Endothelial cell of umbilical vein (primary cell): ENCODE measurements at regions not wholly inside any gene's neighbourhood (a gene's known extent, or its start where the extent isn't known, plus 50 kb on each side); places are given as distances from the start of the nearest gene placed in this dataset.

ENCODE experiments used
- BruUV-seq: library from RNA; stranded (reverse); fragments of 400-500 nt; replicated peaks from 2 replicates; lab custom pipeline; 2021; lab: Mats Ljungman, UMichigan
- CTCF ChIA-PET: fragments of 300-600, 350-600 bp; sonication (Branson Sonifier 250); formaldehyde crosslinking; loops from one replicate; lab custom pipeline; 2021; ENCODE audit warnings: antibody characterized with exemption, inconsistent platforms; lab: Charles Lee
- POLR2A ChIA-PET: fragments of 300-600, 350-600 bp; sonication (Branson Sonifier 250); formaldehyde crosslinking; loops from one replicate; lab custom pipeline; 2021; ENCODE audit warnings: antibody characterized with exemption, inconsistent platforms; lab: Charles Lee
- DNase-seq: peaks from one replicate; pipeline ENCODE4 v3.0.0-alpha.2; 2011; ENCODE audit warnings: low read depth, low spot score
- FAIRE-seq: peaks from 2 replicates; lab custom pipeline; 2011; peaks lifted over from hg19 to GRCh38; lab: Jason Lieb, UNC
- H2AFZ ChIP-seq: 2 replicates; pipeline ENCODE4 v1.6.0; 2012; ENCODE audit warnings: low read depth, low read length, control low read depth, inconsistent platforms
- H3K27ac ChIP-seq: 2 replicates; pipeline ENCODE4 v1.5.1; 2011; ENCODE audit warnings: low read depth, mild to moderate bottlenecking, control low read depth, low read length, moderate library complexity; ENCODE audit not compliant: insufficient read depth
- H3K27me3 ChIP-seq, 2 experiments: 2 replicates each; pipeline versions ENCODE4 v1.6.0 to v1.6.1; 2011; ENCODE audit warnings: low read length in 2 of 2, mixed read lengths in 1 of 2; ENCODE audit not compliant: control insufficient read depth in 2 of 2, insufficient read depth in 2 of 2
- H3K36me3 ChIP-seq, 2 experiments: 2 replicates in 1 of 2; 3 replicates in 1 of 2; pipeline ENCODE4 v1.5.1; 2011; ENCODE audit warnings: low read length in 2 of 2, mild to moderate bottlenecking in 1 of 2, moderate library complexity in 1 of 2; ENCODE audit not compliant: control insufficient read depth in 2 of 2, insufficient read depth in 2 of 2; ENCODE audit errors: extremely low read depth in 1 of 2
- H3K4me1 ChIP-seq: 3 replicates; pipeline ENCODE4 v1.5.1; 2011; ENCODE audit warnings: mild to moderate bottlenecking, low read length; ENCODE audit not compliant: control insufficient read depth, insufficient read depth; ENCODE audit errors: extremely low read depth
- H3K4me2 ChIP-seq: 2 replicates; pipeline ENCODE4 v1.6.1; 2011; ENCODE audit warnings: low read length, control low read depth, mixed read lengths; ENCODE audit not compliant: insufficient read depth
- H3K4me3 ChIP-seq, 3 experiments: fragments of 200-600 bp in 1 of 3; sonication (generic), shearing (Covaris generic) in 1 of 3; replicated peaks in 1 of 3; 2 replicates each; pipeline ENCODE4 v1.5.1; 2011 to 2016; ENCODE audit warnings: control low read depth in 3 of 3, low read length in 3 of 3, mild to moderate bottlenecking in 2 of 3, inconsistent platforms in 1 of 3, low read depth in 1 of 3, moderate library complexity in 1 of 3; ENCODE audit not compliant: insufficient read depth in 1 of 3
- H3K79me2 ChIP-seq: 2 replicates; pipeline ENCODE4 v1.6.0; 2012; ENCODE audit warnings: low read length, inconsistent platforms; ENCODE audit not compliant: control insufficient read depth, insufficient read depth
- H3K9ac ChIP-seq: replicated peaks from 2 replicates; pipeline ENCODE3; 2011; ENCODE audit warnings: low read length, control low read depth; ENCODE audit not compliant: insufficient read depth; ENCODE audit errors: extremely low read depth
- H3K9me1 ChIP-seq: replicated peaks from 3 replicates; pipeline ENCODE4 v1.6.0; 2011; ENCODE audit warnings: mild to moderate bottlenecking, low read length; ENCODE audit not compliant: control insufficient read depth, insufficient read depth; ENCODE audit errors: extremely low read depth
- H3K9me3 ChIP-seq: replicated peaks from 2 replicates; pipeline ENCODE4 v1.5.1; 2012; ENCODE audit warnings: low read length, inconsistent platforms; ENCODE audit not compliant: control insufficient read depth, insufficient read depth
- H4K20me1 ChIP-seq: replicated peaks from 2 replicates; pipeline ENCODE3; 2011; ENCODE audit warnings: mild to moderate bottlenecking, low read length; ENCODE audit not compliant: control insufficient read depth, insufficient read depth; ENCODE audit errors: extremely low read depth
- CTCF ChIP-seq, 2 donors: IDR thresholded peaks; 1 replicate in 1 of 2; 2 replicates in 1 of 2; pipeline ENCODE4 v1.5.1; 2011; ENCODE audit warnings: low read length in 2 of 2, mild to moderate bottlenecking in 2 of 2, moderate library complexity in 2 of 2, control low read depth in 1 of 2, inconsistent platforms in 1 of 2, low read depth in 1 of 2; ENCODE audit not compliant: insufficient read depth in 1 of 2; ENCODE audit errors: extremely low read depth in 1 of 2
- EZH2 ChIP-seq: IDR thresholded peaks from 2 replicates; pipeline ENCODE4 v1.6.1; 2012; ENCODE audit warnings: borderline replicate concordance, low read depth, mild to moderate bottlenecking, moderate library complexity, low read length, inconsistent platforms; ENCODE audit not compliant: severe bottlenecking
- FOS ChIP-seq: IDR thresholded peaks from 2 replicates; pipeline ENCODE4 v1.6.1; 2011; ENCODE audit warnings: mild to moderate bottlenecking, low read length, moderate library complexity, borderline replicate concordance; ENCODE audit not compliant: insufficient read depth
- GATA2 ChIP-seq: IDR thresholded peaks from 2 replicates; pipeline ENCODE4 v1.7.0; 2011; ENCODE audit warnings: low read depth, mild to moderate bottlenecking, moderate library complexity, mixed read lengths, low read length; ENCODE audit not compliant: insufficient read length, insufficient read depth
- JUN ChIP-seq: IDR thresholded peaks from 2 replicates; pipeline ENCODE4 v1.6.1; 2011; ENCODE audit warnings: borderline replicate concordance, low read depth; ENCODE audit not compliant: insufficient read length, insufficient read depth
- MAX ChIP-seq: IDR thresholded peaks from 2 replicates; pipeline ENCODE4 v1.6.1; 2011; ENCODE audit not compliant: insufficient read depth, insufficient read length
- MYC ChIP-seq: IDR thresholded peaks from one replicate; pipeline ENCODE4 v1.6.1; 2011; ENCODE audit warnings: mild to moderate bottlenecking, low read depth, low read length
- POLR2A ChIP-seq: IDR thresholded peaks from 2 replicates; pipeline ENCODE4 v1.6.1; 2012; ENCODE audit warnings: low read depth, mild to moderate bottlenecking, control low read depth, low read length
- POLR2AphosphoS5 ChIP-seq: IDR thresholded peaks from 2 replicates; pipeline ENCODE4 v1.6.1; 2012; ENCODE audit warnings: low read depth, mild to moderate bottlenecking, control low read depth, low read length, moderate library complexity; ENCODE audit not compliant: insufficient read depth
- dilution Hi-C: fragments of 300-500 bp; cut with MboI; formaldehyde crosslinking; loops from one replicate; pipeline ENCODE4 v1.15.0; 2019; ENCODE audit warnings: low sequenced_read_pairs; ENCODE audit not compliant: extremely low pct_ligation_motif_present
- intact Hi-C: fragments of 100-400 bp; cut with micrococcal nuclease; formaldehyde crosslinking; loops from one replicate; pipeline ENCODE4 v1.10.0; 2022

GRCh38 chr4:136156947-136157346 lies 1375.3 kb downstream of the PCDH18 start:
- Histone ChIP-seq H3K4me1 (no peaks in the 10 kb centered on the region), H3K27me3 (no peaks in the 10 kb centered on the region), H3K9me3 (no peaks in the 10 kb centered on the region), H3K9me1 (peaks cover 2% of the 10 kb centered on the region), H3K4me2 (no peak overlapping the region), H3K9ac (no peak overlapping the region), H3K27ac (no peak overlapping the region), H3K36me3 (no peaks in the 10 kb centered on the region), H4K20me1 (no peaks in the 10 kb centered on the region), H3K79me2 (no peaks in the 10 kb centered on the region), H2AFZ (no peak overlapping the region), H3K4me3 (no peak overlapping the region)
- CTCF ChIA-PET: no interaction called here
- no TSS peak for BruUV-seq
- TF ChIP-seq FOS (no peak), CTCF (IDR thresholded peaks at IDR 0.05; ENCODE audit: extremely low read depth in 1 of 2, insufficient read depth in 1 of 2, low read depth in 1 of 2, low read length in 2 of 2) (no peak), MYC (no peak)
- POLR2A ChIA-PET: no interaction called here
- DNase-seq (no peak), FAIRE-seq (no peak)
- dilution Hi-C loops: no loop called here
- intact Hi-C loops: no loop called here

- BruUV-seq: no TSS peak
- Histone ChIP-seq H3K4me2 (no peak overlapping the region), H3K4me3 (no peak overlapping the region), H3K36me3 (no peaks in the 10 kb centered on the region), H3K27ac (no peak overlapping the region), H3K4me1 (no peaks in the 10 kb centered on the region), H3K9me1 (no peaks in the 10 kb centered on the region), H3K9me3 (no peaks in the 10 kb centered on the region), H3K27me3 (no peaks in the 10 kb centered on the region), H3K9ac (no peak overlapping the region), H3K79me2 (no peaks in the 10 kb centered on the region), H2AFZ (no peak overlapping the region), H4K20me1 (no peaks in the 10 kb centered on the region)
- FAIRE-seq (no peak), DNase-seq (no peak)
- POLR2A ChIA-PET: no interaction called here
- intact Hi-C loops: no loop called here
- dilution Hi-C loops: no loop called here
- CTCF ChIA-PET: no interaction called here
- TF ChIP-seq EZH2 (no peak), FOS (no peak), CTCF (IDR thresholded peaks at IDR 0.05; ENCODE audit: extremely low read depth in 1 of 2, insufficient read depth in 1 of 2, low read depth in 1 of 2, low read length in 2 of 2) (no peak), POLR2A (no peak), GATA2 (no peak), MYC (no peak), JUN (no peak), POLR2AphosphoS5 (no peak), MAX (no peak)
These were observed 1382.2 kb downstream of the PCDH18 start for GRCh38 chr4:136150046-136150445.
